ENCODE measurements at regions not wholly inside any gene's neighbourhood (a gene's known extent, or its start where the extent isn't known, plus 50 kb on each side); places are given as distances from the start of the nearest gene placed in this dataset.

- Histone ChIP-seq H3K4me3 (no peak overlapping the region), H3K36me3 (no peaks in the 10 kb centered on the region), H3K27ac (no peak overlapping the region), H3K27me3 (no peaks in the 10 kb centered on the region), H3K4me1 (no peaks in the 10 kb centered on the region), H3K9me3 (no peaks in the 10 kb centered on the region)
- intact Hi-C loops (cut with DNase I): no loop called here
- WGBS, 2 donors: 71 to 77% methylated on average over 5 of the region's 5 CpGs
- no peak for TF ChIP-seq CTCF (IDR thresholded peaks at IDR 0.05)
- ATAC-seq: no peak
- FAIRE-seq: no peak
- no peak for DNase-seq
Measured at GRCh38 chr5:167466992-167467391, 824.5 kb upstream of the WWC1 start.

- no peaks in the 10 kb centered on the region for H3K4me1 ChIP-seq
- no peak overlapping the region for H3K4me3 ChIP-seq
- no peaks in the 10 kb centered on the region for H3K9me3 ChIP-seq
- WGBS, 2 donors: 27 to 30% methylated on average over 5 of the region's 5 CpGs
- DNase-seq: no peak
- no peak for ATAC-seq
- no peaks in the 10 kb centered on the region for H3K27me3 ChIP-seq
- TF ChIP-seq CTCF (IDR thresholded peaks at IDR 0.05): no peak
- FAIRE-seq: no peak
- intact Hi-C loops (cut with DNase I): no loop called here
- H3K27ac ChIP-seq: no peak overlapping the region
- H3K36me3 ChIP-seq: no peaks in the 10 kb centered on the region
Measured at GRCh38 chr5:167472566-167473108, 818.8 kb upstream of the WWC1 start.

DNA sequence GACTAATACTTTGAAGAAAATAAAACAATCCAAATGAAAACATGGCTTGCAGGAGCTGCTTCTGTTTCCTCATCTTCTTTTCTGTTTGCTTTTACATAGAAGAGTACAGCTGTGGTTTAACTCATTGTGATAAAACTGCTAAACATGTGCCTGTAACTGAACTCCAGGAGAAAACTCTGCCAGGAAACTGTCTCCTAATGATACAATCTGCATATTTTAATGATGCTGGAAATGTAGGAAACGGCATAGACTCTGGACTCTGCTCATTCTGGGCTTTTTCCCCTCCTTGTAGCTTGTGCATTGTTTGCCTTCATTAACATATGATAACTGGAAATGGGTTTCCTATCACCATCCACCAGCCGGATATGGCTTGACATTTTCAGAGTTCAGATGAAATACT, 813.3 kb upstream of the WWC1 start:
- 17 to 18% methylated on average over 2 of the region's 2 CpGs for WGBS, 2 donors
- Histone ChIP-seq H3K4me3 (no peak overlapping the region), H3K27me3 (no peaks in the 10 kb centered on the region), H3K36me3 (no peaks in the 10 kb centered on the region), H3K27ac (no peak overlapping the region), H3K4me1 (no peaks in the 10 kb centered on the region), H3K9me3 (no peaks in the 10 kb centered on the region)
- FAIRE-seq (no peak), ATAC-seq (no peak), DNase-seq (no peak)
- intact Hi-C loops (cut with DNase I): no loop called here
- no peak for TF ChIP-seq CTCF (IDR thresholded peaks at IDR 0.05)

- Histone ChIP-seq H3K9me3 (no peaks in the 10 kb centered on the region), H3K27ac (no peak overlapping the region), H3K4me1 (no peaks in the 10 kb centered on the region), H3K27me3 (no peaks in the 10 kb centered on the region), H3K4me3 (no peak overlapping the region), H3K36me3 (no peaks in the 10 kb centered on the region)
- intact Hi-C loops (cut with DNase I): no loop called here
- WGBS, 2 donors: 87 to 90% methylated on average over 4 of the region's 4 CpGs
- FAIRE-seq (no peak), ATAC-seq (no peak), DNase-seq (no peak)
- no peak for TF ChIP-seq CTCF (IDR thresholded peaks at IDR 0.05)
Measured at GRCh38 chr5:167479779-167480178, 811.7 kb upstream of the WWC1 start.

GRCh38 chr5:167481345-167481744, 810.1 kb upstream of the WWC1 start:
- no peak for ATAC-seq
- Histone ChIP-seq H3K27me3 (no peaks in the 10 kb centered on the region), H3K27ac (no peak overlapping the region), H3K4me1 (no peaks in the 10 kb centered on the region), H3K36me3 (no peaks in the 10 kb centered on the region), H3K4me3 (no peak overlapping the region), H3K9me3 (no peaks in the 10 kb centered on the region)
- intact Hi-C loops (cut with DNase I): no loop called here
- FAIRE-seq: no peak
- DNase-seq: no peak
- no peak for TF ChIP-seq CTCF (IDR thresholded peaks at IDR 0.05)
- 82 to 87% methylated on average over 8 of the region's 8 CpGs for WGBS, 2 donors

Data from pancreas (tissue), 10 donors.